Ovary (tissue), 7 donors: ENCODE measurements at regions not wholly inside any gene's neighbourhood (a gene's known extent, or its start where the extent isn't known, plus 50 kb on each side); places are given as distances from the start of the nearest gene placed in this dataset.

Experiments
- DNase-seq, 5 donors: peaks; one replicate each; pipeline ENCODE4 v3.0.0-alpha.2; 2019 to 2020
- H3K27ac ChIP-seq, 2 donors: fragments of 200-600 bp; one replicate each; pipeline versions ENCODE4 v1.5.1 to v1.8.0; 2019 to 2022
- H3K27me3 ChIP-seq: fragments of 200-600 bp; one replicate; pipeline ENCODE4 v1.8.0; 2022
- H3K36me3 ChIP-seq: fragments of 200-600 bp; sonication (generic); one replicate; pipeline ENCODE4 v1.5.1; 2019
- H3K4me1 ChIP-seq: one replicate; pipeline ENCODE4 v1.8.1; 2013; ENCODE audit warnings: mild to moderate bottlenecking, moderate library complexity; ENCODE audit not compliant: insufficient read depth
- H3K4me3 ChIP-seq: fragments of 200-600 bp; sonication (generic); one replicate; pipeline ENCODE4 v1.5.1; 2017
- H3K9me3 ChIP-seq, 2 donors: fragments of 200-600 bp in 1 of 2; sonication (generic) in 1 of 2; one replicate each; pipeline versions ENCODE4 v1.5.1 to v1.8.1; 2013 to 2019; ENCODE audit warnings: mild to moderate bottlenecking in 1 of 2, moderate library complexity in 1 of 2
- EP300 ChIP-seq: sonication (generic); formaldehyde crosslinking; IDR thresholded peaks from one replicate; pipeline ENCODE4 v1.6.1; 2017; ENCODE audit warnings: antibody characterized with exemption
- POLR2A ChIP-seq: fragments of 450-650 bp; IDR thresholded peaks from one replicate; pipeline ENCODE4 v1.6.1; 2017; ENCODE audit warnings: antibody characterized with exemption, mild to moderate bottlenecking, moderate library complexity
- WGBS, 3 donors: extraction: QIAGEN DNeasy Blood & Tissue Kit in 1 of 3; methylation state at CpG; one replicate each; pipeline versions ENCODE4 v1.1.5 to v1.1.7; 2013 to 2017; 5-methylcytosine and 5-hydroxymethylcytosine counted together
- intact Hi-C, 4 donors: fragments of 100-400 bp; cut with DNase I; formaldehyde crosslinking; loops; one replicate each; pipeline versions ENCODE4 v1.11.0 to v1.15.1; 2022 to 2023
- TF ChIP-seq, protein P1 (sequence below), 3 donors: fragments of 450-650 bp in 2 of 3; fragments of 200-600 bp in 1 of 3; IDR thresholded peaks; one replicate each; pipeline versions ENCODE4 v1.5.1 to v1.8.0; 2016 to 2022; ENCODE audit warnings: antibody characterized with exemption in 3 of 3, mild to moderate bottlenecking in 1 of 3
- donor health status: DM: no; HTN: no; CAD: no; lungs with moderate emphysema.
- donor health status: DM: no; HTN: no; CAD: no.
- donor health status: Bipolar disorder and iron deficiency.
- donor health status: DM: no; HTN: no; CAD: no.
- donor health status: DM: yes; HTN: yes; CAD: no.

DNA sequence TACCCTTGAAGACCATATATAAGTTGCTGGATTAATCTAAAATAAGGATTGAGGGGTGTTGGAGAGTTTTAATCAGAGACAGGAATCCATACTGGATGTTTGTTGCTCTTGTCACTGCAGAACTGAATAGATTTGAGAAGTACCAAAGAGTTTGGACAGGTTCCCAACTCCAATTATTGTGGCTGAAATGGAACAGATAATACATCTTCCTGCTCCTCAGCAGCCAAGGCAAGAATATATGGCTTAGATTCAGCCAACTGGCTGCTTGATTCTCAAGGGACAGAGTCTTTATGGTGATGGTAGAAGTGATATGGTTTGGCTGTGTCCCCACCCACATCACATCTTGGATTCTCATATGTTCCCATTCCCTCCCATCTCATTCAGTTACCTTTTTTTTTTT is 97.0 kb upstream of the PDHA2 start:
- Histone ChIP-seq H3K4me3 (no peak overlapping the region), H3K36me3 (no peaks in the 10 kb centered on the region), H3K9me3 (peaks cover 0 to 7% of the 10 kb centered on the region in 2 donors), H3K27ac (no peak overlapping the region), H3K27me3 (no peaks in the 10 kb centered on the region), H3K4me1 (no peaks in the 10 kb centered on the region)
- intact Hi-C loops: no loop called here
- DNase-seq: no peak
- TF ChIP-seq POLR2A (no peak), EP300 (no peak)
- TF ChIP-seq, protein P1, sequence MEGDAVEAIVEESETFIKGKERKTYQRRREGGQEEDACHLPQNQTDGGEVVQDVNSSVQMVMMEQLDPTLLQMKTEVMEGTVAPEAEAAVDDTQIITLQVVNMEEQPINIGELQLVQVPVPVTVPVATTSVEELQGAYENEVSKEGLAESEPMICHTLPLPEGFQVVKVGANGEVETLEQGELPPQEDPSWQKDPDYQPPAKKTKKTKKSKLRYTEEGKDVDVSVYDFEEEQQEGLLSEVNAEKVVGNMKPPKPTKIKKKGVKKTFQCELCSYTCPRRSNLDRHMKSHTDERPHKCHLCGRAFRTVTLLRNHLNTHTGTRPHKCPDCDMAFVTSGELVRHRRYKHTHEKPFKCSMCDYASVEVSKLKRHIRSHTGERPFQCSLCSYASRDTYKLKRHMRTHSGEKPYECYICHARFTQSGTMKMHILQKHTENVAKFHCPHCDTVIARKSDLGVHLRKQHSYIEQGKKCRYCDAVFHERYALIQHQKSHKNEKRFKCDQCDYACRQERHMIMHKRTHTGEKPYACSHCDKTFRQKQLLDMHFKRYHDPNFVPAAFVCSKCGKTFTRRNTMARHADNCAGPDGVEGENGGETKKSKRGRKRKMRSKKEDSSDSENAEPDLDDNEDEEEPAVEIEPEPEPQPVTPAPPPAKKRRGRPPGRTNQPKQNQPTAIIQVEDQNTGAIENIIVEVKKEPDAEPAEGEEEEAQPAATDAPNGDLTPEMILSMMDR (IDR thresholded peaks at IDR 0.05): no peak

GRCh38 chr4:95742179-95742578 is 97.7 kb upstream of the PDHA2 start:
- 59 to 72% (median 68%) methylated on average over 1 of the region's 1 CpG for WGBS, 3 donors
- no peaks in the 10 kb centered on the region for H3K4me1 ChIP-seq
- H3K9me3 ChIP-seq: peaks cover 0 to 7% of the 10 kb centered on the region in 2 donors

DNA sequence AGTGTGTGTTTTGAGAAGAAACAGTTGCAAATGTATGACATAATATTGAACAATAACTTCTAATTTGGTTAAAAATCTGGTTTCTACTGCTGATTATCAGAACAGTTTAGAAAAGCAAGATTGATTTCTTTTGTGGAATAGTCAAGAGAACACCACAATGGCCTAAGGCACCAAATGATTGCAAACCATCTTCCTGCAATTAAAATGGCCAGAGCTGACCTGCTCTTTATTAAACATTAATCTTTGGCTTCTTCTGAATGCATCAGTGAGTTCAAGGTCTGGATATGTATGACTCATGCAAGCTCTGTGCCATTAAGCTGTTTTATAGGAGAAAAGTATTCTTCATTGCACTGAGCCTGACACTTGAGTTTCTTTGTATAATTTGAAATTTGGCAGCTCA is 107.8 kb upstream of the PDHA2 start:
- H3K4me3 ChIP-seq: no peak overlapping the region
- DNase-seq: no peak
- H3K4me1 ChIP-seq: no peaks in the 10 kb centered on the region
- TF ChIP-seq, protein P1 (IDR thresholded peaks at IDR 0.05): no peak
- TF ChIP-seq EP300 (no peak), POLR2A (no peak)
- H3K36me3 ChIP-seq: no peaks in the 10 kb centered on the region
- H3K9me3 ChIP-seq: no peaks in the 10 kb centered on the region
- no peak overlapping the region for H3K27ac ChIP-seq
- intact Hi-C loops: no loop called here
- no peaks in the 10 kb centered on the region for H3K27me3 ChIP-seq

More at GRCh38 chr4:95742179-95742578, 97.7 kb upstream of the PDHA2 start:
- TF ChIP-seq POLR2A: no peak
- TF ChIP-seq EP300: no peak
- TF ChIP-seq, protein P1 (IDR thresholded peaks at IDR 0.05): no peak
- DNase-seq: no peak
- H3K4me3 ChIP-seq: no peak overlapping the region
- no peaks in the 10 kb centered on the region for H3K27me3 ChIP-seq
- no peaks in the 10 kb centered on the region for H3K36me3 ChIP-seq
- no peak overlapping the region for H3K27ac ChIP-seq
- intact Hi-C loops: no loop called here

GRCh38 chr4:95729596-95729995 is 110.3 kb upstream of the PDHA2 start:
- 90 to 92% (median 91%) methylated on average over 9 of the region's 9 CpGs for WGBS, 3 donors

More at GRCh38 chr4:95729596-95729995, 110.3 kb upstream of the PDHA2 start:
- Histone ChIP-seq H3K9me3 (no peaks in the 10 kb centered on the region), H3K27ac (no peak overlapping the region), H3K4me3 (no peak overlapping the region), H3K36me3 (no peaks in the 10 kb centered on the region), H3K4me1 (no peaks in the 10 kb centered on the region), H3K27me3 (no peaks in the 10 kb centered on the region)
- intact Hi-C loops: no loop called here
- no peak for DNase-seq
- TF ChIP-seq POLR2A (no peak), EP300 (no peak)
- TF ChIP-seq, protein P1 (IDR thresholded peaks at IDR 0.05): no peak
